ENCODE measurements at regions not wholly inside any gene's neighbourhood (a gene's known extent, or its start where the extent isn't known, plus 50 kb on each side); places are given as distances from the start of the nearest gene placed in this dataset.

- TF ChIP-seq POLR2A (IDR thresholded peaks at IDR 0.05; ENCODE audit: low read length) (no peak), GATA1 (IDR thresholded peaks at IDR 0.05; ENCODE audit: low read depth, low read length) (no peak)
These were observed 110.6 kb upstream of the TNP1 start for GRCh38 chr2:216970359-216970915.
